ENCODE measurements at regions not wholly inside any gene's neighbourhood (a gene's known extent, or its start where the extent isn't known, plus 50 kb on each side); places are given as distances from the start of the nearest gene placed in this dataset.

- no peak for DNase-seq
These were observed 106.7 kb upstream of the TMPO start for GRCh38 chr12:98408681-98409080.

GRCh38 chr12:98409548-98409947 is 105.8 kb upstream of the TMPO start:
- DNase-seq: no peak

- no peak for DNase-seq
These were observed 105.0 kb upstream of the TMPO start for GRCh38 chr12:98410356-98410755.

GRCh38 chr12:98416845-98417244 is 98.5 kb upstream of the TMPO start:
- DNase-seq: no peak

- DNase-seq: no peak
These were observed 98.1 kb upstream of the TMPO start for GRCh38 chr12:98417266-98417665.

GRCh38 chr12:98418357-98419075 is 96.9 kb upstream of the TMPO start:
- no peak for DNase-seq

GRCh38 chr12:98419081-98419794 is 96.2 kb upstream of the TMPO start:
- no peak for DNase-seq

- DNase-seq: no peak
These were observed 95.5 kb upstream of the TMPO start for GRCh38 chr12:98419795-98420404.

GRCh38 chr12:98420461-98420860 is 94.9 kb upstream of the TMPO start:
- DNase-seq: no peak

- no peak for DNase-seq
These were observed 94.1 kb upstream of the TMPO start for GRCh38 chr12:98421316-98421715.

GRCh38 chr12:98422359-98422758 is 93.0 kb upstream of the TMPO start:
- DNase-seq: no peak

GRCh38 chr12:98422812-98423211 is 92.6 kb upstream of the TMPO start:
- no peak for DNase-seq

- no peak for DNase-seq
These were observed 91.4 kb upstream of the TMPO start for GRCh38 chr12:98423963-98424362.

GRCh38 chr12:98424726-98425401 is 90.5 kb upstream of the TMPO start:
- DNase-seq: peak; percentile 15

- DNase-seq: no peak
These were observed 89.5 kb upstream of the TMPO start for GRCh38 chr12:98425859-98426258.

GRCh38 chr12:98431089-98431488 is 84.3 kb upstream of the TMPO start:
- DNase-seq: no peak

- no peak for DNase-seq
These were observed 78.2 kb upstream of the TMPO start for GRCh38 chr12:98437166-98437565.

- no peak for DNase-seq
These were observed 77.4 kb upstream of the TMPO start for GRCh38 chr12:98437806-98438595.

GRCh38 chr12:98438656-98439230 is 76.6 kb upstream of the TMPO start:
- no peak for DNase-seq

- no peak for DNase-seq
These were observed 75.9 kb upstream of the TMPO start for GRCh38 chr12:98439471-98439951.

- DNase-seq: no peak
These were observed 75.3 kb upstream of the TMPO start for GRCh38 chr12:98439981-98440581.

- no peak for DNase-seq
These were observed 69.3 kb upstream of the TMPO start for GRCh38 chr12:98446060-98446459.
